ENCODE measurements at regions not wholly inside any gene's neighbourhood (a gene's known extent, or its start where the extent isn't known, plus 50 kb on each side); places are given as distances from the start of the nearest gene placed in this dataset.
A peak's percentile ranks its signal among the peaks of the same experiment; 100 is the strongest.

- TF ChIP-seq HOXB13 (CRISPR knock-in tag; IDR thresholded peaks at IDR 0.05; ENCODE audit: low read depth) (no peak), HOXA7 (CRISPR knock-in tag; IDR thresholded peaks at IDR 0.05) (no peak), HOXB5 (CRISPR knock-in tag; IDR thresholded peaks at IDR 0.05) (no peak), NR3C1 (IDR thresholded peaks at IDR 0.05) (no peak)
Measured at GRCh38 chr1:195979646-195980045, 628.6 kb downstream of the KCNT2 start (continued).

GRCh38 chr1:195973311-195973904 is 634.8 kb downstream of the KCNT2 start:
- FAIRE-seq = no peak
- no peak overlapping the region for H3K4me3 ChIP-seq
- no peak for DNase-seq (ENCODE audit: low read depth in 1 of 2, low spot score in 1 of 2)
- WGBS (ENCODE audit: missing lambda C conversion rate) = 9% methylated on average over 1 of the region's 1 CpG
- ATAC-seq = no peak
- no peak overlapping the region for H3K27ac ChIP-seq
- ChIA-PET CTCF (no interaction called here), POLR2A (no interaction called here)
- TF ChIP-seq CHD2 (IDR thresholded peaks at IDR 0.05; ENCODE audit: low read length, partially characterized antibody) = no peak
- TF ChIP-seq ZFP36 (IDR thresholded peaks at IDR 0.05; ENCODE audit: borderline replicate concordance, partially characterized antibody) = no peak
- TF ChIP-seq NFE2L2 (conservative IDR thresholded peaks at IDR 0.05; ENCODE audit: low read length) = no peak
- TF ChIP-seq MYC (IDR thresholded peaks at IDR 0.05; ENCODE audit: borderline replicate concordance, low read length) = no peak
- no peak for TF ChIP-seq RARB (CRISPR knock-in tag; IDR thresholded peaks at IDR 0.05)
- TF ChIP-seq PHF8 (IDR thresholded peaks at IDR 0.05; ENCODE audit: borderline replicate concordance, low read depth) = no peak
- TF ChIP-seq ELK1 (IDR thresholded peaks at IDR 0.05; ENCODE audit: low read depth, low read length) = no peak
- TF ChIP-seq ZNF302 (CRISPR knock-in tag; IDR thresholded peaks at IDR 0.05) = no peak
- TF ChIP-seq MAFK (IDR thresholded peaks at IDR 0.05; ENCODE audit: partially characterized antibody) = no peak
- no peak for TF ChIP-seq EHF (CRISPR knock-in tag; IDR thresholded peaks at IDR 0.05)
- no peak for TF ChIP-seq KDM5A (IDR thresholded peaks at IDR 0.05)
- no peak for TF ChIP-seq BCL3 (IDR thresholded peaks at IDR 0.05)
- TF ChIP-seq RFX5 (IDR thresholded peaks at IDR 0.05) = no peak
- TF ChIP-seq CTCF (IDR thresholded peaks at IDR 0.05) = no peak
- TF ChIP-seq ESRRA (IDR thresholded peaks at IDR 0.05; ENCODE audit: borderline replicate concordance, low read length) = no peak
- TF ChIP-seq HOXA7 (CRISPR knock-in tag; IDR thresholded peaks at IDR 0.05) = no peak
- H3K9me3 ChIP-seq = no peaks in the 10 kb centered on the region
- H3K4me1 ChIP-seq = no peaks in the 10 kb centered on the region
- H3K4me2 ChIP-seq = no peak overlapping the region

GRCh38 chr1:195971589-195971988 is 636.7 kb downstream of the KCNT2 start:
- TF ChIP-seq HOXB13 (CRISPR knock-in tag; IDR thresholded peaks at IDR 0.05; ENCODE audit: low read depth) = no peak
- peak; percentile 53 for TF ChIP-seq MAFK (IDR thresholded peaks at IDR 0.05; ENCODE audit: partially characterized antibody)
- ChIA-PET CTCF (no interaction called here), POLR2A (no interaction called here)
- DNase-seq (ENCODE audit: low read depth in 1 of 2, low spot score in 1 of 2) = no peak
- no peak for FAIRE-seq
- 36% methylated on average over 1 of the region's 1 CpG for WGBS (ENCODE audit: missing lambda C conversion rate)
- no peak overlapping the region for H3K4me3 ChIP-seq
- no peak overlapping the region for H3K4me2 ChIP-seq
- no peak overlapping the region for H3K27ac ChIP-seq
- ATAC-seq = no peak
- H3K4me1 ChIP-seq = no peaks in the 10 kb centered on the region
- no peaks in the 10 kb centered on the region for H3K9me3 ChIP-seq

All from A549 (cell line).